ENCODE measurements at regions not wholly inside any gene's neighbourhood (a gene's known extent, or its start where the extent isn't known, plus 50 kb on each side); places are given as distances from the start of the nearest gene placed in this dataset.

DNA sequence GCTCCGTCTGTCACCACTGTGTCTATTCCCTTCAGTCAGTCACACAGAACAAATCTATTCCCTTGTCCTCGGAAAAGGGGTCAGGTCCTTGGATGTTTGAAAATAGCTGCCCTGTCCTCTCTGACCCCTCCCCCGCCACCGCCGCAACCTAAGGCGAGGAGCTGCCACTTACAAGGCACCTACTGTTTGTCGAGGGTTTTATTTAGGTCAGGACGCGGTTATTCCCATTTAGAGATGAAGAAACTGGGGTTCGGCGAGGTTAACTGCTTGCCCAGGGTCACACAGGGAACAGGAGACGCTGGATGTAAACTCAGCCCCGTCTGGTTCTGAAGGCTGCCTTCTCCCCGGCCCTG lies 1468.1 kb downstream of the BRD1 start:
- no peak for TF ChIP-seq GATA2 (IDR thresholded peaks at IDR 0.05; ENCODE audit: low read depth, low read length)
- no peak for TF ChIP-seq GATA3 (IDR thresholded peaks at IDR 0.05; ENCODE audit: low read depth, low read length)
